GM12864 (cell line): ENCODE measurements at regions not wholly inside any gene's neighbourhood (a gene's known extent, or its start where the extent isn't known, plus 50 kb on each side); places are given as distances from the start of the nearest gene placed in this dataset.

Experiments
- DNase-seq: peaks from one replicate; pipeline ENCODE4 v3.0.0-alpha.2; 2011; ENCODE audit warnings: low read depth
- H3K4me3 ChIP-seq: 2 replicates; pipeline ENCODE4 v1.5.1; 2011; ENCODE audit warnings: mild to moderate bottlenecking, low read depth, low read length, control low read depth
- TF ChIP-seq, protein P1 (sequence below): IDR thresholded peaks from 2 replicates; pipeline ENCODE4 v1.5.1; 2011; ENCODE audit warnings: low read depth, mild to moderate bottlenecking, moderate library complexity, low read length, control low read depth, inconsistent platforms; ENCODE audit errors: missing control alignments

DNA sequence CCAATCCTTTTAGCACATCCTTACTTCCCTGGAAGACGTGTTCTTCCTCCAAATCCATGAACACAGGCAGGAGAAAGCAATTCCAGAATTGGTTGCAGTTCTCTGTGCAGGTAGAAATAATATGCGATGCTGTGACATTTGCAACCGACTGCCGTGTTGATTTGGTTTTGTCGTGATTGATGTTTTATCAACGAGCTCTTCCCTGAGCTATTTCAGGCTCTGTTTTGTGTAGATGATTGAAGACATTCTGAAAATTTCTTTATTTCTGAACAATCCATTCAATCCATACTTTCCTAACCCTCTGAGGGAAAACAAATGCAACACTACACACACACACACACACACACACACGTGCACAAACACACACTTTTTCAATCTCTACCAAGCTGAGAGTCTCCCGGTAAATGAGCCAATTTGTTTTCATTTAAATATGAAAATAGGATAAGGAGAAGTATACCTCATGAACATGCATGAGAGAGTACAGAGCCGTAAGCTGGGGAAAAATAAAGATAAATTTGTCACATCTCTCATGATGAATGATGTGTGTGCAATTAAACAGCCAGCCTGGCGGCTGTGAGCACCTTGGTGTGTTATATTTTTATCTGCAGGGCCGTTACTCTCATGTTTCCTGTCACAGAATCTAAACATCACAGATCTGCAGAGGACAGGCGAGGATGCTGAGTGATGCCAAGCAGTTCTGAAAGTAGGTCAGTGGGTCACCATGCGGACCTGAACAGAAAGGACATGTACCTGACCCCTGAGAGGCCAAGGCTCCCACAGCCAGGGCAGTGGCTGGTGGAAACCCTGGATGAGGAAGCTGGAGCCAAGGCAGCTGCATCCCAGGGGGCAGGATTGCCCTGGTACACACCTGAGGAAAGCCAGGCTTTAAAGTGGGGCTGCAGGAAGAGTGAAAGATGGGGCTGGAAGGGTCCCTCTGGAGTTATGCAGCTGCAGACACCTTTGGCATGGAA lies 64.8 kb downstream of the PDCL3 start:
- no peak overlapping the region for H3K4me3 ChIP-seq
- TF ChIP-seq, protein P1, sequence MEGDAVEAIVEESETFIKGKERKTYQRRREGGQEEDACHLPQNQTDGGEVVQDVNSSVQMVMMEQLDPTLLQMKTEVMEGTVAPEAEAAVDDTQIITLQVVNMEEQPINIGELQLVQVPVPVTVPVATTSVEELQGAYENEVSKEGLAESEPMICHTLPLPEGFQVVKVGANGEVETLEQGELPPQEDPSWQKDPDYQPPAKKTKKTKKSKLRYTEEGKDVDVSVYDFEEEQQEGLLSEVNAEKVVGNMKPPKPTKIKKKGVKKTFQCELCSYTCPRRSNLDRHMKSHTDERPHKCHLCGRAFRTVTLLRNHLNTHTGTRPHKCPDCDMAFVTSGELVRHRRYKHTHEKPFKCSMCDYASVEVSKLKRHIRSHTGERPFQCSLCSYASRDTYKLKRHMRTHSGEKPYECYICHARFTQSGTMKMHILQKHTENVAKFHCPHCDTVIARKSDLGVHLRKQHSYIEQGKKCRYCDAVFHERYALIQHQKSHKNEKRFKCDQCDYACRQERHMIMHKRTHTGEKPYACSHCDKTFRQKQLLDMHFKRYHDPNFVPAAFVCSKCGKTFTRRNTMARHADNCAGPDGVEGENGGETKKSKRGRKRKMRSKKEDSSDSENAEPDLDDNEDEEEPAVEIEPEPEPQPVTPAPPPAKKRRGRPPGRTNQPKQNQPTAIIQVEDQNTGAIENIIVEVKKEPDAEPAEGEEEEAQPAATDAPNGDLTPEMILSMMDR: no peak
- DNase-seq: no peak

DNA sequence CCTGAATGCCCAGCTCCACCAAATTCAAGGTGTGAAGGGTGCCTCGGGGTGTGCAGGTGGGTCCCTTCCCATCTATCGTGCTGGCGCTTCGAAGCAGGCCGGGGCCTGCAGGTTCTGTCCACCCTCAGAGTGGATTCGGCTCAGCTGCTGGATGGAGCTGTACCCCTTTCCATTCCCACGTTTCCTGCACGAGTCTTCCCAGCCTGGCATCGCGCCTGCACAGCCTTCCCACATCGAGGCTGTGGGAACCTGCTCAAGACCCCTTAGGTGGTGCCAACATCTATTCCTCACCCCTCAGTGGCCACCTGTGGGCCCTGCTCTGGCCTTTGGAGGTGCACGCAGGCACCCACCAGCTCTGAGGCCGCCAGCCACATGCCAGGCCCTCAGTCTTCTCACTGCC lies 65.7 kb downstream of the PDCL3 start:
- TF ChIP-seq, protein P1: no peak
- no peak overlapping the region for H3K4me3 ChIP-seq
- DNase-seq: no peak

DNA sequence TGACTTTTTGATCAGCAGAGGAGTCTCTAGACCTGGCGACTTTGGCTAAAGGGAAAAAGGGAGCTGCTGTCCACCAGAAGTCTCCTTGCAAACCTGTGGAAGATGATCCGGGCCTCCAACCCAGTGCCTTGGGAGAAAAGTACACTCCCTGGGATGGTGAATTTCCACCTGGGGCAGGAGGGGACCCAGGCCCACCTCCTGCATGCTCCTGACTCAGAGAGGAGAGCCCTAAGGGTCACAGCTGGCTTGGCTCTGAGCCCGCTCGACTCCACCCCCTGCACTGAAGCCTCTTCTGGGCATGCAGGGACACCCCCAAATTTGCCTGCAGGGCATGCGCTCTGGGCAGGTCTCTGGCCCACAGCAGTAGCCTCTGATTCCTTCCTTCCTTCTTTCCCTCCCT lies 66.5 kb downstream of the PDCL3 start:
- TF ChIP-seq, protein P1: no peak
- no peak for DNase-seq
- H3K4me3 ChIP-seq: no peak overlapping the region

DNA sequence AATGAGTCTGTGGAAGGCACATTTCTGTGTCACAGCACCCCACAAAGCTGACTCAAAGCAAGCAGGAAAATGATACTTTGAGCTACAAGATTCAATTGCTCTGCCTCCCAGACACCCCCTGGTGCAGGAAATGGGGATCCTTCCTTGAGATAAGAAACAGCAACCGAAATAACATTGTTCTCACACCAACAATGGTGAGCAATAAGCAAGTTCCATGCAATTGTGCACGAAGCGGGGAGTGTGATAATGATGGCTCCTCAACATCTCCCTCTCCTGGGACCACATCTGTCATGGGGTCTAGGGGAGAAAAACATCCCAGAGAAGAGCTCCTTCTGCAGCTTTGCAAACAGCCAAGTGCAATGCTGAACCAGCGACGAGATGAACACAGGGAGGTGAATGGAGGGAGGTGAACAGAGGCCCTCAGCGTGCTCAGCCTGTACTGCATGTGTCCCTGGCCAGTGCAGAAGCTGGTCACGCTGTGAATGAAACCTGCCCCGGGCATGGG lies 67.7 kb downstream of the PDCL3 start:
- DNase-seq: no peak
- TF ChIP-seq, protein P1: no peak
- no peak overlapping the region for H3K4me3 ChIP-seq

DNA sequence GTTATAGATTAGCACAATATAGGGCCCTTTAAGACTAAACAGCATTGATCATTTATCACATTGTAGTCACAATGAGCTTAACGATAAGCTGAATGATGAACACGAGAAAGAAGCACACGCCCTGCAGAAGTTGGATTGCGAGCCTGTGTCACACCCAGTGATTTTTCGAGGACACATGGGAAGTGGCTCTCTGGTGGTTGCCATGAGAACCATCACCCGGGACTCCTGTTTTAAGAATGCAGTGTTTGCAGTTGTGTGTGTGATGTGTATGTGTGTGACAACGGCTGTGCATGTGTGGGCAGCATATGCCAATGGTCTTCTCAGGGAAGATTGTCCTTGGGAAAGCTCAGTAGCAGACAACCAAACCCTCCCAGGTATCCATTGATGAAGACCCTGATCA lies 69.2 kb downstream of the PDCL3 start:
- DNase-seq: no peak
- TF ChIP-seq, protein P1: no peak
- no peak overlapping the region for H3K4me3 ChIP-seq

DNA sequence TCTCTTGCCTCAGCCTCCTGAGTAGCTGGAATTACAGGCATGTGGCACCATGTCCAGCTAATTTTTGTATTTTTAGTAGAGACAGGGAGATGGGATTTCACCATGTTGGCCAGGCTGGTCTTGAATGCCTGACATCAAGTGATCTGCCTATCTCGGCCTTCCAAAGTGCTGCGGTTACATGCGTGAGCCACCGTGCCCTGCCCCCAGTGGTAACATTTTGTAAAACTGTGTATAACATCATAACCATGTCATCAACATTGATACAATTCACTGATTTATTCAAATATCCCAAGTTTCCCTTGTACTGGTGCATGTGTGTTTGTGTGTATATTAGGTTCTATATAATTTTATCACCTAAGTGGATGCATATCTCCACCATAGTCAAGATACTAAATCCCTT lies 70.0 kb downstream of the PDCL3 start:
- TF ChIP-seq, protein P1: no peak
- no peak overlapping the region for H3K4me3 ChIP-seq
- no peak for DNase-seq
